Activated gamma-delta T cell (primary cell): ENCODE measurements at regions not wholly inside any gene's neighbourhood (a gene's known extent, or its start where the extent isn't known, plus 50 kb on each side); places are given as distances from the start of the nearest gene placed in this dataset.
"Not testable (repeated sequence)": the region's sequence is repeated elsewhere in the genome, so short reads cannot be mapped to it uniquely, and the experiment has no call there.

Experiments
- DNase-seq: peaks from one replicate; lab custom pipeline; 2025; lab: John Stamatoyannopoulos, UW

DNA sequence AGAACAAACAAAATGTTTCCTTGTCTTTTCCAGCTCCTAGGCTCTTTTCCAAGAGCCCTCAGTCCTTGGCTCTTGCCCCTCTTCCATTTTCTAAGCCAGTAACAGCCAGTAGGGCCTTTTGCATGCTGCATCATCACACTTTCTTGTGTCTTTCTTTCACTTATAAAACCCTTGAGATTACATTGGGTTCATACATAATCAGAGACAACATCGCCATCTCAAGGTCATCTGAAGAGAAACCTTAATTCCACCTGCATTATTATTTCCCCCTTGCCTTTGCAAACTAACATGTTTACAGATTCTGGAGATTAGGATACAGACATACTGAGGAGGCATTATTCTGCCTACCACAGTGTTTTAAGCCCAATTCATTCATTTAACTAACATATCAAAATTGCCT lies 697.3 kb downstream of the TRIB2 start:
- no peak for DNase-seq

DNA sequence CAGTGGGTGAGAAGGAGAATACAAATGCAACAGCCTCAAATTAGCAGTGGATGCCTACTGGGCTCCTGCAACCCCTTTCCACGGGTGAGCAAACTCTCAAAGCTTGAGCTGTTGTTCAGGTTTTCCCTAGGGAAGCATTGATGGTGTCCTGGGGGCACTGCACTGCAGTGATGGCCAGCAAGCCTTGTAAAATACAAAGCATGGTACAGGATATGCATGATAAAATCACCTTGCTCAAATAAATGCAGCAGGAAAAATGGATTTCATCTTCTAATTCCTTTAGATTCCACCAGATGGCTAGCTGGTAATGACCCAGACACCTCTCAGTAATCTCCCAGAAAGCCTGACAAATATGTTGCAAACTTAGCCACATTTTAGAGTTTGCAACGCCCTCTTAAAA lies 698.2 kb downstream of the TRIB2 start:
- no peak for DNase-seq

GRCh38 chr2:13433954-13434353 lies 717.2 kb downstream of the TRIB2 start:
- no peak for DNase-seq

- not testable (repeated sequence) for DNase-seq
Measured at GRCh38 chr2:13443554-13444261, 727.0 kb downstream of the TRIB2 start.

DNA sequence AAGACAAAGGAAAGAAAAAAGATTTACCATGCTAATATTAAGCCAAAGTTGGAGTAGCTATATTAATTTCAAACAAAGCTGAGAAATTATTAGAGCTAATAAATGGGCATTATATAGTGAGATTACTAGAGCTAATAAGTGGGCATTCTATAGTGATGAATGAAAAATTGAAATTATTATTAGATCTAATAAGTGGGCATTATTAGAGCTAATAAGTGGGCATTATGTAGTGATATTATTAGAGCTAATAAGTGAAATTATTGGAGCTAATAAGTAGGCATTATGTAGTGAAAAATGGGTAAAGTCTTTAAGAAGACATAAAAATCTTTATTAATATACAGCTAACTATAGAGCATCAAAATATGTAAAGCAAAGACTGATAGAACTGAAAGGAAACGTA lies 745.7 kb downstream of the TRIB2 start:
- DNase-seq = no peak

DNA sequence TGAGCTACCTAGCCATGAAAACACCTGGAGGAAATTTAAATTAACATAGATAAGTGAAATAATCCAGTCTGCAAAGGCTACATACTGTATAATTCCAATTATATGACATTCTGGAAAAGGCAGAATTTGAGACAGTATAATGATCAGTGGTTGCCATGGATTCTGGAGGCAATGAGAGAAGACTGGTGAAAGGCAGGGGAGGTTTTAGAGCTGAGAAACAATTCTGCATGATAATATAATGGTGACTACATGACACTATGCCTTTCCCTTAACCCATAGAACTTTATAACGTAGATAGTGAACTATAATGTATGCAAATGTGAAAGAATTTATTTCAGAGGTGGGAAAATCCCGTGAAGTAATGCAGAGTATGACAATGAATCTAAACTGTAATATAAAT lies 749.3 kb downstream of the TRIB2 start:
- DNase-seq = no peak

GRCh38 chr2:13474538-13474937 lies 757.8 kb downstream of the TRIB2 start:
- DNase-seq = no peak

DNA sequence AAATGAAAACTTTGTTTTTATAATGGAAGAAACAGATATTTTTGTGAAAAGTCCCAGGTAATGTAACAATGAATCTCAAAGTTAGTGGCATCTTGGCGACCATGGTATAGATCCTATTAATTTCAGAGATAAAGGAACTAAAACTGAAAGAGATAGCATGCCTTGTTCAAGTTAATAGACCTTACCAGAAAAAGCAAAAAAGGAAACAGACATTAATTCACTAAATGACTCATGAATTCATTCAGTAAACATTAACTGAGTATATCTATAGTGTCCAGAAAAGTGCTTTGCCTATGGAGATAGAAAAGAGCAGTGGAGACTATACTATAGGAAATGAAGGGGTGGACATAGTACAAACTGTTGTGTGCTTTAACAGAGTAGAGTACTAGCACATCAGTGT lies 763.3 kb downstream of the TRIB2 start:
- DNase-seq = no peak

GRCh38 chr2:13481201-13481600 lies 764.5 kb downstream of the TRIB2 start:
- DNase-seq = no peak

GRCh38 chr2:13485256-13485655 lies 768.5 kb downstream of the TRIB2 start:
- DNase-seq = no peak

GRCh38 chr2:13488965-13489364 lies 772.2 kb downstream of the TRIB2 start:
- no peak for DNase-seq

DNA sequence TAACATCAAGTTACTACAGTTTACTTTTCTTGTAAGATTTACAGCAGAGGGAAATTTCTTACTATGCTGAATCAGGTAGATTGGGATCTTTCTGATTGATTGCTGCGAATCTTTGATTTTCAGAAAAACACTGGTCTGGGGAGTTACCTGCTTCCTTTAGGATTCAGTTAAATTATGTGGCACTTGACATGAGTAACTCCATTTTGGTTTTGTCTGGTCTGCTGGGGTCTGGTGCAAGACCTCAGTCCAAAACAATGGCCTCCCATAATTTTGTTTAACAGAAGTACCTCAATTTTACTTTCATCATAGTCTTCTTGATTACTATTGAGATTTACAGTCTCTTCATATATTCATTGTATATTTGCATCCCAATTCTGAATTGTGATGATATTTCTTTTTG lies 775.5 kb downstream of the TRIB2 start:
- no peak for DNase-seq

DNA sequence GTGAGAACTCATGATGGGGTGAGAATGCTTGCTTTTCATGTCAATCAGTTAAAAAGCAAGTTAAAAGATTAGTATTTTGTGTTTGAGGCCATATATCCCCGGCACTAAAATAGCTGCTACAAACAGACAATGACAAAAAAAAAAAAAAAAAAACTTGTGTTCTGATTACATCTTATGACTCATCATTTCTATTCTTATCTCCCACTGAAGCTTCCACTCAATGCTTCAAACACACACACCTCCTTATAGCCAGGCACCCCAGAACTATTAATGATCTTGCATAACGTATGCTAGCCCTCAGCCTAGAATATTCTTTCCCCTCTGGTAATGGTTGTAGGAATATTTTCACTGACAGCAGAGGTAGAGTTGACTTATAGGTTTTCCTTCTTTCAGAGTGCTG lies 778.3 kb downstream of the TRIB2 start:
- no peak for DNase-seq

GRCh38 chr2:13504808-13505207 lies 788.1 kb downstream of the TRIB2 start:
- DNase-seq = no peak

DNA sequence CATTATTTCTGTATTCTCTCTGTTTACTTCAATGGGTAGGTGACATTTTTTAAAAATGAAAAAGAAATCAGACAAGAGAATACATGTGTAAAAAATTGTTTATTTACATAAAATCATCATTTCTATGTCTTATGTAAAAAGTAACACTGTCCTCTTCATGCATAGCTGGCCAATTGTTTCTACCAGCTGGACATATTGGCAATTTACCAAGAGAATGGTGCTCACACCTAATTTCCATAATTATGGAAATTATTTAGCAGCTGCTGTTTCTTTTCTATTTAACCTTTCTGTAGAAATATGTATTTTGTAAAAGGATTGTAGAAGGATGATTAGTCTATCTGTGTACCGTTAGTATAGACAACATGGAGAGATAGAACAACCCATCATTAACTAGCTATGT lies 791.9 kb downstream of the TRIB2 start:
- DNase-seq = no peak

DNA sequence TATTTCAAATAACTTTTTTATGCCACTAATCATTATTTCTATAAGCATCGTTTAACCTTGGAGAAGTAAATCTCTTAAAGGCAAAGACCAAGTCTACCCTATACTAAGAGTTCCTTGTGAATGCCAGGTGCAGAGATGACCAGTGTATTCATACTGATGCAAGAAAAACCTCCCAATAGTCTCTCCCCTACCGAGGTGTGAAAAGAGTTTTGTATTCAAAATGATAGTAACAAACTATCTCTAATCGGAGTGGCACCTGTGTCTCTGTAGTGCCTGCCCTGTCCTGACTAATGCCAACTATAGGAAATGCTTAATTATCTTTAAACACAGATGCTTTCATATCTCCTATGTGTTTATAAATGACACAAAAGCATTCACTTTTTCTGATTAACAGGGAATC lies 798.5 kb downstream of the TRIB2 start:
- no peak for DNase-seq

DNA sequence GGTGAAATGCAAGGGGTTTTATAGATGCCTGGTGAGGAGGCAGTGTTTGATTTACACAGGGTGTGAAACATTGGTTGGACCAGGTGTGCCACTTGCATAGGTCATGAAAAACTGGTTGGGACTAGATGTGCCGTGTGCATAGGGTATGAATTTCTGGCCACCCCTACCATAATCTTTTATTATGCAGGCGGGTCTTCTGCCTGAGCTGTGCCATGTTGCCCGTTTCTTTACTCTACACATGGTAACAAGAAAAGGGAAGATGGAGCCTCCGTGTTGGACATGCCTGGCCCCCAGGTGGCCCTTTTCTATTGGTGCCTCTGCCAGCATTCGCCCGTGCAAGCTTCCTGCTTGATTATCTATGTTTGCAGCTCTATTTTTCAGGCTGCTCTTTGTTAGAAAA lies 805.4 kb downstream of the TRIB2 start:
- no peak for DNase-seq

DNA sequence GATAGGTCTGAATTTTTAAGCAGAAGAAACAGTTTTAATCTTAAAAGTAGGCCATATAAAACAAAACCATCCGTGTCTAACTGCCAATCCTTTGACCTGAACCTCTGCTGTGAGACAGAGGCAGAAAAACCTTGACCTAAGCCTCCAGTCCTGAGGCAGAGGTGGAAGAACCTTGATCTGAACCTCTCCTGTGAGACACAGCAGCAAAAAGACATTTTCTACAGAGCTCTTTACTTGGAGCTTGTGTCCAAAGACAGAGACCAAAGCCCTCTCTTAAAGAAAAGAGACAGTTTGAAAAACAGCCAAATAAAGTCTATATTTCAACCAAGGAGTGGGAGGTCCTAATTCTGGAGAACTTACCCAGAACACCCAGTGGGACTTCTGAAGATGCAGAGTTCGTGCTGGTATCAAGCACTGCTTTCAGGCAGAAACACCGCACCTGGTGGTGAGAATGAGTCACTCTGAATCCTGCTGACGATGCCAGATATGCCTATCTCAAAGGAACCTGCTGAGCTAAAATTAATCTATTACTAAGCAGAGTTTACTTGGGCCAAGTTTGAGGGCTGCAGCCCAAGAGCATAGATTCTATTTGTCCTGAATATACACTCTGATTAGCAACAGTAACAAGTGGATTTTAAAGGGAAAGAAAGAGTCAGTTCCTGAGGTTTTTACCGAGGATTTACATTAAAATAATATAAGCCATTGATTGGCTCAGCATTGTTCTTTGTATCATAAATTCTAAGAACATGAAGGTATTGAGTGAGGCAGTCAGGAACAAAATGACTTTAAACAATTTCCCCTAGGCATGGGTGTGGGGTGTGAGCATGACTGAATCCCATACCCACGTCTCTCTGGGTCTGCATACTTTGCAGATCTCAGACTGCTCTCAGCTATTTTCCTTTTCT lies 806.4 kb downstream of the TRIB2 start:
- no peak for DNase-seq

GRCh38 chr2:13524492-13524891 lies 807.8 kb downstream of the TRIB2 start:
- DNase-seq = no peak

- DNase-seq = not testable (repeated sequence)
Measured at GRCh38 chr2:13531735-13532410, 815.1 kb downstream of the TRIB2 start.

DNA sequence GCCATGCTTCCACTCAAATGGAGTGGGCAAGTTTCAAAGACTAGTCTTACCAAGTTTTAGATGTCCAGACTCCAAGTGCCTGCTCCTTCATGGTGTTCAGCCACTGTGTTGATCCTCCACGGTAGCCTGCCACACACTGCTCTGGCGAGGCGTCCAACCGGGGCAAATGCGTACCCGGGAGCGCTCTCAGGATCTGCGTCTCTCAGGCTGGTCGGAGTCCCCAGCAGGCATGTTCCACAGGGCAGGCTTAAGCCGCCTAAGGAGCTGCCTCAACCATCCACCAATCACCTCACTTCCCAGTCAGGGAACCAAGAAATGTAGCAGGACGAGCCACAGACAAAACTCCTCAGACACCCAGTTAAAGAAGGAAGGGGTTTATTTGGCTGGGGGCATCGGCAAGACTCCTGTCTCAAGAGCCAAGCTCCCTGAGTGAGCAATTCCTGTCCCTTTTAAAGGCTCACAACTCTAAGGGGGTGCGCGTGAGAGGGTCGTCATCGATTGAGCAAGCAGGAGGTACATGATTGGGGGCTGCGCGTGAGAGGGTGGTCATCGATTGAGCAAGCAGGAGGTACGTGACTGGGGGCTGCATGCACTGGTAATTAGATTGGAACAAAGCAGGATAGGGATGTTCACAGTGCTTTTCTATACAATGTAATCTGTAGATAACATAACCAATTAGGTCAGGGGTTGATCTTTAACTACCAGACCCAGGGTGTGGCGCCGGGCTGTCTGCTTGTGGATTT lies 816.2 kb downstream of the TRIB2 start:
- DNase-seq = not testable (repeated sequence)

DNA sequence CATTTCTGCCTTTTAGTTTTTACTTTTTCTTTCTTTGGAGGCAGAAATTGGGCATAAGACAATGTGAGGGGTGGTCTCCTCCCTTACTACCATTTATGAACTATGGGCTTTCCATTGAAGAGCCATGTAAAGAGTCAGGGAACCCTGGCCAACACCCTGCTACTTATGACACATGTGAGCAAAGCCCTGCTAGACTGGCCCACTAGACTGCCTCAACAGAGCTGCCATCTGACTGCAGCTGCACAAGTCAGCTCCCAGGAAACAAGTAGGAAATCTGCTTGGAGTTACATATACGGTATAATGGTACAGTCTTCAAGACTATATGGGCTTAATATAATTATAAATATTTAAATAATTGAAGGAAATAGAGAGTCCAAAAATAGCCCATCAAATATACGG lies 816.8 kb downstream of the TRIB2 start:
- no peak for DNase-seq
